IMR-90 (cell line): ENCODE measurements at regions not wholly inside any gene's neighbourhood (a gene's known extent, or its start where the extent isn't known, plus 50 kb on each side); places are given as distances from the start of the nearest gene placed in this dataset.

Source experiments
- ATAC-seq: fragments of 200-7000 bp; cut with Tn5 transposase; 2 replicates; pipeline ENCODE4 v1.9.1; 2020; ENCODE audit warnings: low read depth, mild to moderate bottlenecking, moderate library complexity
- BruUV-seq: library from RNA; stranded (reverse); fragments of 400-500 nt; replicated peaks from 2 replicates; lab custom pipeline; 2021; lab: Mats Ljungman, UMichigan
- CTCF ChIA-PET: fragments of 300-600 bp; formaldehyde crosslinking; extraction: SDS; loops from one replicate; lab custom pipeline; 2021; ENCODE audit warnings: antibody characterized with exemption; lab: Yijun Ruan, JAX
- POLR2A ChIA-PET: fragments of 300-600 bp; sonication (Branson Sonifier 250); formaldehyde crosslinking; loops from one replicate; lab custom pipeline; 2022; ENCODE audit warnings: antibody characterized with exemption; ENCODE audit not compliant: unreplicated experiment; lab: Charles Lee
- DNase-seq: peaks from one replicate; pipeline ENCODE4 v3.0.0; 2013
- H2AFZ ChIP-seq: replicated peaks from 2 replicates; pipeline ENCODE3; 2013; ENCODE audit warnings: low read length, mild to moderate bottlenecking; ENCODE audit not compliant: poor library complexity
- H2AK5ac ChIP-seq: 2 replicates; pipeline ENCODE4 v1.6.1; 2013; ENCODE audit warnings: low read depth, low read length, inconsistent platforms
- H2AK9ac ChIP-seq: replicated peaks from 2 replicates; pipeline ENCODE3; 2013; ENCODE audit warnings: mild to moderate bottlenecking, low read depth, low read length, moderate library complexity; ENCODE audit not compliant: poor library complexity
- H2BK120ac ChIP-seq: 2 replicates; pipeline ENCODE4 v1.6.1; 2013; ENCODE audit warnings: low read depth, low read length, inconsistent platforms
- H2BK15ac ChIP-seq: 3 replicates; pipeline ENCODE4 v1.6.1; 2013; ENCODE audit warnings: low read depth, low read length, inconsistent platforms
- H2BK20ac ChIP-seq: 2 replicates; pipeline ENCODE4 v1.6.1; 2013; ENCODE audit warnings: low read depth, mild to moderate bottlenecking, inconsistent platforms, low read length, moderate library complexity
- H2BK5ac ChIP-seq: 2 replicates; pipeline ENCODE4 v1.6.1; 2013; ENCODE audit warnings: mild to moderate bottlenecking, low read depth, low read length, inconsistent platforms; ENCODE audit not compliant: poor library complexity, severe bottlenecking
- H3K14ac ChIP-seq: replicated peaks from 2 replicates; pipeline ENCODE4 v1.6.1; 2013; ENCODE audit warnings: low read depth, low read length, inconsistent platforms
- H3K18ac ChIP-seq: 2 replicates; pipeline ENCODE4 v1.6.1; 2013; ENCODE audit warnings: low read depth, low read length, control low read depth
- H3K23ac ChIP-seq: 2 replicates; pipeline ENCODE4 v1.6.1; 2013; ENCODE audit warnings: low read depth, low read length, inconsistent platforms
- H3K27ac ChIP-seq: 2 replicates; pipeline ENCODE4 v1.5.1; 2013; ENCODE audit warnings: mild to moderate bottlenecking, control low read depth, low read length; ENCODE audit not compliant: insufficient read depth
- H3K27me3 ChIP-seq: 2 replicates; pipeline ENCODE4 v1.6.1; 2013; ENCODE audit warnings: low read length; ENCODE audit not compliant: control insufficient read depth, insufficient read depth
- H3K36me3 ChIP-seq: 2 replicates; pipeline ENCODE4 v1.6.1; 2013; ENCODE audit warnings: low read length, mixed read lengths; ENCODE audit not compliant: control insufficient read depth, insufficient read depth
- H3K4ac ChIP-seq: 2 replicates; pipeline ENCODE4 v1.6.1; 2013; ENCODE audit warnings: low read depth, low read length, inconsistent platforms
- H3K4me1 ChIP-seq: 2 replicates; pipeline ENCODE4 v1.6.1; 2013; ENCODE audit warnings: low read length, mixed read lengths; ENCODE audit not compliant: control insufficient read depth, insufficient read depth
- H3K4me2 ChIP-seq: 2 replicates; pipeline ENCODE4 v1.6.1; 2013; ENCODE audit warnings: low read depth, mild to moderate bottlenecking, control low read depth, low read length, moderate library complexity
- H3K4me3 ChIP-seq: 2 replicates; pipeline ENCODE4 v1.5.1; 2013; ENCODE audit warnings: low read depth, mild to moderate bottlenecking, control low read depth, low read length, moderate library complexity; ENCODE audit not compliant: insufficient read depth
- H3K56ac ChIP-seq: 2 replicates; pipeline ENCODE4 v1.6.1; 2013; ENCODE audit warnings: low read length, inconsistent platforms; ENCODE audit not compliant: insufficient read depth; ENCODE audit errors: extremely low read depth
- H3K79me1 ChIP-seq, 2 experiments: 2 replicates each; pipeline ENCODE4 v1.6.1; 2013; ENCODE audit warnings: low read length in 2 of 2, inconsistent platforms in 1 of 2, low read depth in 1 of 2
- H3K9ac ChIP-seq: 2 replicates; pipeline ENCODE4 v1.6.1; 2013; ENCODE audit warnings: low read depth, low read length, control low read depth
- H3K9me1 ChIP-seq: 2 replicates; pipeline ENCODE4 v1.6.1; 2013; ENCODE audit warnings: low read length, inconsistent platforms; ENCODE audit not compliant: insufficient read depth
- H3K9me3 ChIP-seq: 2 replicates; pipeline ENCODE4 v1.6.1; 2013; ENCODE audit warnings: low read length; ENCODE audit not compliant: control insufficient read depth, insufficient read depth
- H4K20me1 ChIP-seq: 2 replicates; pipeline ENCODE4 v1.6.1; 2013; ENCODE audit warnings: low read length, inconsistent platforms; ENCODE audit not compliant: insufficient read depth
- H4K5ac ChIP-seq: 2 replicates; pipeline ENCODE4 v1.6.1; 2013; ENCODE audit warnings: mild to moderate bottlenecking, low read depth, low read length, control low read depth
- H4K8ac ChIP-seq, 2 experiments: 2 replicates each; pipeline ENCODE4 v1.6.1; 2013; ENCODE audit warnings: low read depth in 2 of 2, low read length in 2 of 2, control low read depth in 1 of 2, inconsistent platforms in 1 of 2
- H4K91ac ChIP-seq: 2 replicates; pipeline ENCODE4 v1.6.1; 2013; ENCODE audit warnings: low read depth, low read length, inconsistent platforms; ENCODE audit not compliant: insufficient read depth
- BHLHE40 ChIP-seq: fragments of 150-350 bp; IDR thresholded peaks from 2 replicates; pipeline ENCODE4 v1.6.1; 2016; ENCODE audit warnings: mild to moderate bottlenecking, low read depth, low read length
- CEBPB ChIP-seq: IDR thresholded peaks from 2 replicates; pipeline ENCODE4 v1.6.1; 2012; ENCODE audit warnings: low read depth, low read length, improper control_type of control experiment
- CHD1 ChIP-seq: IDR thresholded peaks from 2 replicates; pipeline ENCODE4 v1.6.1; 2012; ENCODE audit warnings: low read depth, low read length, improper control_type of control experiment
- CTCF ChIP-seq: conservative IDR thresholded peaks from 2 replicates; pipeline ENCODE4 v1.5.1; 2012; ENCODE audit warnings: mild to moderate bottlenecking, low read depth, low read length, improper control_type of control experiment
- ELK1 ChIP-seq: fragments of 150-350 bp; IDR thresholded peaks from 2 replicates; pipeline ENCODE4 v1.6.1; 2016; ENCODE audit warnings: low read depth, mild to moderate bottlenecking, low read length, moderate library complexity, borderline replicate concordance
- FOS ChIP-seq: fragments of 150-350 bp; IDR thresholded peaks from 2 replicates; pipeline ENCODE4 v1.6.1; 2016; ENCODE audit warnings: low read depth, low read length
- MAFK ChIP-seq: IDR thresholded peaks from 2 replicates; pipeline ENCODE4 v1.6.1; 2012; ENCODE audit warnings: low read depth, low read length, improper control_type of control experiment
- MAZ ChIP-seq: IDR thresholded peaks from 2 replicates; pipeline ENCODE4 v1.6.1; 2012; ENCODE audit warnings: low read depth, mild to moderate bottlenecking, low read length, improper control_type of control experiment, moderate library complexity, borderline replicate concordance
- MXI1 ChIP-seq: IDR thresholded peaks from 2 replicates; pipeline ENCODE4 v1.6.1; 2012; ENCODE audit warnings: low read depth, mild to moderate bottlenecking, low read length, moderate library complexity, borderline replicate concordance
- NFE2L2 ChIP-seq: fragments of 150-350 bp; IDR thresholded peaks from 2 replicates; pipeline ENCODE4 v1.6.1; 2016; ENCODE audit warnings: low read depth, mild to moderate bottlenecking, low read length
- POLR2A ChIP-seq: IDR thresholded peaks from 2 replicates; pipeline ENCODE4 v1.6.1; 2012; ENCODE audit warnings: mild to moderate bottlenecking, low read depth, low read length
- RAD21 ChIP-seq: IDR thresholded peaks from 2 replicates; pipeline ENCODE4 v1.6.1; 2012; ENCODE audit warnings: low read length, improper control_type of control experiment
- RCOR1 ChIP-seq: IDR thresholded peaks from 2 replicates; pipeline ENCODE4 v1.6.1; 2012; ENCODE audit warnings: mild to moderate bottlenecking, low read length, improper control_type of control experiment; ENCODE audit not compliant: insufficient replicate concordance
- RFX5 ChIP-seq: IDR thresholded peaks from 2 replicates; pipeline ENCODE4 v1.8.0; 2012; ENCODE audit warnings: low read depth, mild to moderate bottlenecking, low read length, moderate library complexity
- SMC3 ChIP-seq: fragments of 150-350 bp; IDR thresholded peaks from 2 replicates; pipeline ENCODE4 v1.6.1; 2016; ENCODE audit warnings: low read depth, mild to moderate bottlenecking, antibody characterized with exemption, low read length, moderate library complexity
- USF2 ChIP-seq: fragments of 150-350 bp; IDR thresholded peaks from 2 replicates; pipeline ENCODE4 v1.6.1; 2017; ENCODE audit warnings: mild to moderate bottlenecking, antibody characterized with exemption, low read length, low read depth
- WGBS, 2 experiments: methylation state at CpG; one replicate each; pipeline versions ENCODE4 v1.1.5 to v1.1.7; 2013; ENCODE audit warnings: missing lambda C conversion rate in 2 of 2; ENCODE audit not compliant: insufficient read length in 1 of 2; ENCODE audit errors: extremely low coverage in 2 of 2; 5-methylcytosine and 5-hydroxymethylcytosine counted together
- dilution Hi-C: fragments of 300-500 bp; cut with HindIII; formaldehyde crosslinking; loops from one replicate; pipeline ENCODE4 v1.14.3; 2018; ENCODE audit warnings: low sequenced_read_pairs; ENCODE audit not compliant: unreplicated experiment
- in situ Hi-C: fragments of 300-500 bp; cut with MboI; formaldehyde crosslinking; loops from 3 replicates; pipeline ENCODE4 v1.14.3; 2019; ENCODE audit warnings: low sequenced_read_pairs, inconsistent platforms, mixed read lengths
- intact Hi-C: fragments of 100-400 bp; cut with micrococcal nuclease; formaldehyde crosslinking; loops from 2 replicates; pipeline ENCODE4 v1.10.0; 2022

GRCh38 chr5:68551436-68551835 is 335.9 kb downstream of the PIK3R1 start:
- Histone ChIP-seq H2AK5ac (no peak overlapping the region), H2BK15ac (0 out of 3 replicates have a peak overlapping the region, but pooled peaks have one; percentile 34), H2AFZ (no peak overlapping the region), H3K9ac (no peak overlapping the region), H2BK20ac (0 out of 2 replicates have a peak overlapping the region, but pooled peaks have one; percentile 7), H4K20me1 (no peaks in the 10 kb centered on the region), H3K4me1 (peaks cover 6% of the 10 kb centered on the region), H3K4ac (no peak overlapping the region), H3K4me2 (no peak overlapping the region), H2BK5ac (no peak overlapping the region), H2AK9ac (no peak overlapping the region), H3K18ac (no peak overlapping the region), H3K27ac (no peak overlapping the region), H4K5ac (no peak overlapping the region), H3K9me1 (peaks cover 5% of the 10 kb centered on the region), H2BK120ac (no peak overlapping the region), H4K91ac (no peak overlapping the region), H3K14ac (no peak overlapping the region), H3K23ac (no peak overlapping the region), H3K27me3 (no peaks in the 10 kb centered on the region), H4K8ac (no peak overlapping the region), H3K79me1 (no peaks in the 10 kb centered on the region), H3K36me3 (no peaks in the 10 kb centered on the region), H3K4me3 (no peak overlapping the region), H3K9me3 (no peaks in the 10 kb centered on the region), H3K56ac (no peak overlapping the region)
- ChIA-PET POLR2A (no interaction called here), CTCF (interaction anchor here (0.6 kb wide), 1 partner anchor 1260 kb away, joined by 3 read pairs; no protein-coding TSS in a partner anchor)
- ATAC-seq (no peak), DNase-seq (no peak)
- no CpG with 5 or more reads among the region's 5 CpGs for WGBS, 2 experiments
- dilution Hi-C loops = no loop called here
- in situ Hi-C loops = no loop called here
- intact Hi-C loops = loop anchor here (10.0 kb wide), 1 partner anchor 237 kb away; no protein-coding TSS in a partner anchor
- TF ChIP-seq RAD21 (no peak), MAZ (no peak), FOS (no peak), ELK1 (no peak), USF2 (no peak), CTCF (no peak), MXI1 (no peak), NFE2L2 (no peak), SMC3 (no peak), RFX5 (no peak), RCOR1 (no peak), POLR2A (no peak), CHD1 (no peak), MAFK (no peak), BHLHE40 (no peak), CEBPB (no peak)
- BruUV-seq = no TSS peak
